Keratinocyte (primary cell): ENCODE measurements at regions not wholly inside any gene's neighbourhood (a gene's known extent, or its start where the extent isn't known, plus 50 kb on each side); places are given as distances from the start of the nearest gene placed in this dataset.

Source experiments
- DNase-seq: peaks from one replicate; pipeline ENCODE4 v3.0.0-alpha.2; 2011; ENCODE audit warnings: low read depth, missing footprints, low spot score
- FAIRE-seq: peaks from 2 replicates; lab custom pipeline; 2011; peaks lifted over from hg19 to GRCh38; lab: Jason Lieb, UNC
- H2AFZ ChIP-seq: 2 replicates; pipeline ENCODE4 v1.6.0; 2012; ENCODE audit warnings: low read length, control low read depth, inconsistent platforms; ENCODE audit not compliant: control insufficient read depth
- H3K27ac ChIP-seq: 2 replicates; pipeline ENCODE4 v1.5.1; 2011; ENCODE audit warnings: low read length; ENCODE audit not compliant: control insufficient read depth, insufficient read depth
- H3K27me3 ChIP-seq: 3 replicates; pipeline ENCODE4 v1.6.0; 2011; ENCODE audit warnings: low read length; ENCODE audit not compliant: control insufficient read depth, insufficient read depth; ENCODE audit errors: extremely low read depth
- H3K36me3 ChIP-seq, 2 experiments: 2 replicates in 1 of 2; 3 replicates in 1 of 2; pipeline ENCODE4 v1.5.1; 2011; ENCODE audit warnings: low read length in 2 of 2, mild to moderate bottlenecking in 1 of 2; ENCODE audit not compliant: control insufficient read depth in 2 of 2, insufficient read depth in 2 of 2; ENCODE audit errors: extremely low read depth in 1 of 2
- H3K4me1 ChIP-seq: 3 replicates; pipeline ENCODE4 v1.5.1; 2011; ENCODE audit warnings: low read length; ENCODE audit not compliant: control insufficient read depth, insufficient read depth; ENCODE audit errors: extremely low read depth
- H3K4me2 ChIP-seq: 3 replicates; pipeline ENCODE4 v1.6.0; 2011; ENCODE audit warnings: low read depth, low read length; ENCODE audit not compliant: control insufficient read depth, insufficient read depth; ENCODE audit errors: extremely low read depth
- H3K4me3 ChIP-seq, 3 experiments: fragments of 200-600 bp in 1 of 3; sonication (generic) in 1 of 3; 2 replicates in 2 of 3; 3 replicates in 1 of 3; pipeline ENCODE4 v1.5.1; 2011 to 2016; ENCODE audit warnings: low read length in 3 of 3, mild to moderate bottlenecking in 3 of 3, control low read depth in 2 of 3, inconsistent platforms in 1 of 3, low read depth in 1 of 3, mixed read lengths in 1 of 3, mixed run types in 1 of 3, moderate library complexity in 1 of 3; ENCODE audit not compliant: control insufficient read depth in 2 of 3, insufficient read depth in 2 of 3; ENCODE audit errors: extremely low read depth in 1 of 3
- H3K79me2 ChIP-seq: 2 replicates; pipeline ENCODE4 v1.6.0; 2012; ENCODE audit warnings: low read length; ENCODE audit not compliant: control insufficient read depth, insufficient read depth
- H3K9ac ChIP-seq: 3 replicates; pipeline ENCODE4 v1.6.0; 2011; ENCODE audit warnings: low read length; ENCODE audit not compliant: control insufficient read depth, insufficient read depth; ENCODE audit errors: extremely low read depth
- H3K9me1 ChIP-seq: 3 replicates; pipeline ENCODE4 v1.6.0; 2011; ENCODE audit warnings: low read length; ENCODE audit not compliant: control insufficient read depth, insufficient read depth; ENCODE audit errors: extremely low read depth
- H3K9me3 ChIP-seq: 2 replicates; pipeline ENCODE4 v1.5.1; 2012; ENCODE audit warnings: low read depth, low read length; ENCODE audit not compliant: control insufficient read depth
- H4K20me1 ChIP-seq: 3 replicates; pipeline ENCODE4 v1.6.0; 2011; ENCODE audit warnings: low read length; ENCODE audit not compliant: control insufficient read depth, insufficient read depth; ENCODE audit errors: extremely low read depth
- CTCF ChIP-seq, 3 experiments: IDR thresholded peaks in 1 of 3; conservative IDR thresholded peaks in 1 of 3; optimal IDR thresholded peaks in 1 of 3; 2 replicates in 2 of 3; 3 replicates in 1 of 3; pipeline versions ENCODE3 to v1.5.1; 2011; ENCODE audit warnings: low read length in 3 of 3, mild to moderate bottlenecking in 3 of 3, moderate library complexity in 2 of 3, control low read depth in 1 of 3, inconsistent platforms in 1 of 3; ENCODE audit not compliant: insufficient read depth in 2 of 3; ENCODE audit errors: extremely low read depth in 1 of 3
- EZH2 ChIP-seq: IDR thresholded peaks from one replicate; pipeline ENCODE4 v1.6.1; 2012; ENCODE audit warnings: inconsistent platforms, mild to moderate bottlenecking, low read length, moderate library complexity
- dilution Hi-C: fragments of 300-500 bp; cut with MboI; formaldehyde crosslinking; loops from one replicate; pipeline ENCODE4 v1.7.0; 2020; ENCODE audit warnings: low sequenced_read_pairs; ENCODE audit not compliant: extremely low pct_ligation_motif_present

GRCh38 chr13:80586356-80586755 is 245.4 kb upstream of the SPRY2 start:
- H3K4me1 ChIP-seq, result no peaks in the 10 kb centered on the region
- H4K20me1 ChIP-seq, result no peaks in the 10 kb centered on the region
- no peaks in the 10 kb centered on the region for H3K9me3 ChIP-seq
- no peak overlapping the region for H3K4me2 ChIP-seq
- H3K36me3 ChIP-seq, result no peaks in the 10 kb centered on the region
- no peak for FAIRE-seq
- no peak for DNase-seq
- dilution Hi-C loops, result no loop called here
- TF ChIP-seq CTCF (optimal IDR thresholded peaks at IDR 0.05 in 1 of 3, IDR thresholded peaks at IDR 0.05 in 1 of 3, conservative IDR thresholded peaks at IDR 0.05 in 1 of 3; ENCODE audit: extremely low read depth in 1 of 3, insufficient read depth in 2 of 3, low read length in 3 of 3) (no peak), EZH2 (no peak)
- H3K79me2 ChIP-seq, result no peaks in the 10 kb centered on the region
- H2AFZ ChIP-seq, result no peak overlapping the region
- no peak overlapping the region for H3K27ac ChIP-seq
- no peaks in the 10 kb centered on the region for H3K9me1 ChIP-seq
- H3K4me3 ChIP-seq, result no peak overlapping the region
- no peak overlapping the region for H3K9ac ChIP-seq
- no peaks in the 10 kb centered on the region for H3K27me3 ChIP-seq

- TF ChIP-seq EZH2, result no peak
- TF ChIP-seq CTCF (optimal IDR thresholded peaks at IDR 0.05 in 1 of 3, IDR thresholded peaks at IDR 0.05 in 1 of 3, conservative IDR thresholded peaks at IDR 0.05 in 1 of 3; ENCODE audit: extremely low read depth in 1 of 3, insufficient read depth in 2 of 3, low read length in 3 of 3), result no peak
- Histone ChIP-seq H3K9me3 (no peaks in the 10 kb centered on the region), H3K79me2 (no peaks in the 10 kb centered on the region), H3K9ac (no peak overlapping the region), H3K27ac (no peak overlapping the region), H2AFZ (no peak overlapping the region), H3K36me3 (no peaks in the 10 kb centered on the region), H3K27me3 (no peaks in the 10 kb centered on the region), H3K4me2 (no peak overlapping the region), H4K20me1 (no peaks in the 10 kb centered on the region), H3K4me3 (no peak overlapping the region), H3K4me1 (no peaks in the 10 kb centered on the region), H3K9me1 (no peaks in the 10 kb centered on the region)
- dilution Hi-C loops, result no loop called here
- FAIRE-seq, result no peak
- DNase-seq, result no peak
Observed at GRCh38 chr13:80585531-80585930, 244.6 kb upstream of the SPRY2 start.
